ENCODE measurements at regions not wholly inside any gene's neighbourhood (a gene's known extent, or its start where the extent isn't known, plus 50 kb on each side); places are given as distances from the start of the nearest gene placed in this dataset.

- DNase-seq: no peak
Measured at GRCh38 chr1:162964901-162965300, 103.9 kb upstream of the CCDC190 start.

DNA sequence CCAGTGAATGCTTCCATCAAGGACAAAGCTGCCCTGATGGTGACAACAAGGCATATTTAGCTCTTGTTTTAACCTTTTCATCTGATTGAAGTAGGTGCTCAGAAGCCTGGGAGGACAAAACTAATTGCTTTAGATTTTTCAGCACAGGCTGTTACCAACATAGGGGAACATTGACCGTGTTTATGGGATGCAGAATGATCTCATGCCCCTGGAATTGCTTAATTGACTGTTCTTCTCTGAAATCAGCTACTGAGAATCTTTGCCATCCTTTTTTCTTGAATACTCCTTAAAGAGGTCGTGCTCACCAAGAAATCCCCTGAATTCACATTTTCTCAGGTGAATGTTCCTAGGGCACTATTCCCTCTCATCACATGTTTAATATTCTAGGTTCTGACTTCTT is 95.9 kb upstream of the CCDC190 start:
- no peak for DNase-seq

DNA sequence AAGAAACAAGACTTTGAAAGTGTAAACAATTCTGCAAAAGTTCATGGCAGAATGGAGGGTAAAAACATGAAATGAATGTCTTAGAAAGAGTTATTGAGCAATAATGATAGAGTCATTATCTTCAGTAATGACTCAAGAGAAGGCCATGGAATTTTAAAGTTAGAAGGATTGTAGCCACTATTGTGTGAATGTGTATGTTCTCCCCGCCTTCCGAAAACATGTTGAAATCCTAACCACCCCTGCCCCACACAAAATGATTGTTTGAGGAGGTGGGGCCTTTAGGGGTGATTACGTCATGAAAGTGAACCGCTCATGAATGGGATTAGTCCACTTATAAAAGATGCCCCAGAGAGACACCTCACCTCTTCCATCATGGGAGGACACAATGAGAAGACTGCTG is 93.8 kb upstream of the CCDC190 start:
- no peak for DNase-seq

- DNase-seq: no peak
Measured at GRCh38 chr1:162952956-162953355, 92.0 kb upstream of the CCDC190 start.

GRCh38 chr1:162951553-162952315 is 90.8 kb upstream of the CCDC190 start:
- DNase-seq: no peak

GRCh38 chr1:162950187-162950586 is 89.2 kb upstream of the CCDC190 start:
- DNase-seq: no peak

GRCh38 chr1:162946701-162947100 is 85.7 kb upstream of the CCDC190 start:
- DNase-seq: no peak

DNA sequence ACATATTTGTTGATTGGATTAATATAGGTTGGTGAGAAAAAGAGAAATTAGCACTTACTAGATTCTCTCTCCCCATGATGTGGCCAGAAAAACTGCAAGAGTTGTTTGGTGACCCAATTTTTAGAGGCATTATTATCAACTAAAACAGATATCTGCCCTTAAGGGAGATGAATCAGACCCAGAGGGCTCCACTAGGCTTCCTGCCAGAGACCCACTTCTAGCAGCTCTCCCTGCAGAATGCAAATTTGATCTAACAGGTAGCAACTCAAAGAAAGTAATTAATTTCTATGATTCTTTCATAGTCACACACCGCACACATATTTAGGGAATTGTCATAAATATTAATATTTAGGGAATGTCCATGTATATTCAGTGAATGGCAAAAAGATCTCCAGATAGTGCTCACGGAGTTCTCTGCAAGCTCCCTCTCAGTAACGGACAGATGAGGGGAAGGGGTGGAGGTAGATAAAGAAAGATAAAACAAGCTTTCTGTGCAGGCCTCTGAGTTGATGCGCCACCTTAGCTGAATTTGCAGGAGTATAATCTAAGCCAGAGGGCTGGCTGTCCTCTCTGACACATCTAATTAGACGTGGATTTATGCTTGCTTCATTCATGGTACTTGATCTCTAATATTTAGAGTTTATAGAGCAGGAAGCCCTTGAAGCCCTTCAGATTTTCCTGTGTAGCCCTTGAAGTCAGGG is 84.1 kb upstream of the CCDC190 start:
- DNase-seq: no peak

- no peak for DNase-seq
Measured at GRCh38 chr1:162943622-162944021, 82.6 kb upstream of the CCDC190 start.

DNA sequence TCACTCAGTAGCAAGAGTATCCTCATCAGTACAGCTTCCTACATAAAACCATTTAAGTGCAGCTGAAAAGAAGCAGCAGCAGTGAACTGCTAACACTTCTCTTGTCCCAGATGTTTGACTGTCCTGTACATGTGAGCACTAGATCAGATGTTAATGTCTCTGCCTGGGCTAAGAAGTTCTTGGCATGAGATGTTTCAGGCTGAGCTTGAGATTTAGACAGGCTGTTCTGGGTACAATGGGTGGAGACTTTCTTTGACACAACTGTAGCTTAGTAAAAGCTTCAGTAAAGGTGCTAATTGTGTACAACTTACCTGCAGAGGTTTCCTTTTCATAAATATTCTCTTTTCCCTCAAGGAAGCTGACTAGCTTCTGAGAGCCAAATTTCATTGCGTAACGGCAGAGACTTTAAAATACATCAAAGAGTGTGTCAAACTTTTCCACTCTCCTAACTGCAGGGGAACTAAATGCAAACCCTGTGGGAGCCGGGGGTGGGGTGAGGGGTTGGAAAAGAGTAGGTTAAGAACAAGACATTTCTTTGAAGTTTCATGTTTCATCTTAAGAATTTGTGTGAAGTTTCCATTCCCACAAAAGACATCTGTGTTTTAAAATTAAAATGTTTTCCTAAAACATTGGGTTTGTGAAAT is 82.1 kb upstream of the CCDC190 start:
- DNase-seq: no peak

- DNase-seq: no peak
Measured at GRCh38 chr1:162941024-162941423, 80.0 kb upstream of the CCDC190 start.

GRCh38 chr1:162939035-162939434 is 78.1 kb upstream of the CCDC190 start:
- DNase-seq: no peak

DNA sequence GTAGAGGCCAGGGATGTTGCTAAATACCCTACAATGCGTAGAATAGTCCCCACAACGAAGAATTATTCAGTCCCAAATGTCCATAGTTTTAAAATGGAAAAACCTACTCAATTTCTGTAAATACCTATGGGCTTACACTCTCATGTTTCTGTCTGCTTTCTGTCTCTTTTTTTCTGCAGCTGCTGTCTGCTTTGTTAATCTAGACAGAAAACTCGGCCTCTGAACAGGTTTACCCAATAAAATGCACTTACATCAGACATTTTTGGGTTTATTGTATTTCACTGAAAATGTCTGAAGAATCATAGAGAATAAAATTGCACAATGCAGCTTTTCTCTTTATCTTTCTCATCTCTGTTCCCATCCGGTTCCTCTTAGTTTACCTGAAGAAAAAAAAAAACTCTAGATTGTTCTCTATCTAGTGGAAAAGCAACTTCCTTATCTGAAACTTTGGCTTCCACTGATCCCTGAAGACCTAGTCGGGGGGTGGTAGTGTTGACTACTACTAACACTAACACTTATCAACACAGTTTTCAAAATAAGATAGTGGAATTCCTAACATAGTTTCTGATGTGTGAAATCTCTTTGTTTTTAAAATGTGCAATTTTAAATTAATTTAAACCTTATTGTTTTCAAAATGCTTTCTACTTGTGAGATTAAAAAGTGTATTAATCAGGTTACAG is 76.9 kb upstream of the CCDC190 start:
- no peak for DNase-seq

- no peak for DNase-seq
Measured at GRCh38 chr1:162930976-162931560, 70.1 kb upstream of the CCDC190 start.

DNA sequence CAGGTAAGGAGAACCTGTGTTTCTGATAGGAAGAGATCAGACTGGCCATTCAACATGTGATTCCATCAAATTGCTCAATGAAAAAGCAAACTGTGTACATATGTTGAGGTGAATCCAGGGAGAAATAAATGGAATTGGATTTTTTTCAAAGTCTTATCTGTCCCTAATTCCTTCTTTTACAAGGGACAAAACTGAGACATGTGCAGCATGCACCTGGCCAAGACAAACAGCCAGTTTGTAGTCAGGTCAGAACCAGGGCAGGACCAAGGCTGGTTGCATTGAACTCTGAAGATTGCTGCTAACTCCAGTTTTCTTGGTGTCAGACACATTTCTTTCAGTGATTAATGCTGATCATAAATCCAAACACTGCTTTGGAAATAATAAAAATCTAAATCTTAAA is 69.6 kb upstream of the CCDC190 start:
- no peak for DNase-seq

DNA sequence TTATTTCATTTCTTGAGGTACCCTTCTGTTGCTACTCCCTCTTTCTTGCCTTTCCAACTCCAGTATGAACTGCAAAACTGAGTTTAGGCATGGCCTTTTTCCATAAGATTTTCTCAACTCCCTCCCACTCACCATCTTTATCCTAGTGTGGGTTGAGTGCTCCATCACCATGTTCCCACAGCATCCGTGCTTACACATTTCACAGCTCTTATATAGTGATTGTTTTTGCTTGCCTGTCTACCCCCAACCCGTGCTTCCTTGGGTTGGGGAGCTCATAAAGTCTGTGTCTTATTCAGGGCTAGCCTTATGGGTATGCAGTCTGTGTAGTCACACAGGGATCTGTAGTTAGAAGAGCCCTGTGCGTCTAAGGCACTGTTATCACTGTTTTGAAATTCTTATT is 68.2 kb upstream of the CCDC190 start:
- no peak for DNase-seq

DNA sequence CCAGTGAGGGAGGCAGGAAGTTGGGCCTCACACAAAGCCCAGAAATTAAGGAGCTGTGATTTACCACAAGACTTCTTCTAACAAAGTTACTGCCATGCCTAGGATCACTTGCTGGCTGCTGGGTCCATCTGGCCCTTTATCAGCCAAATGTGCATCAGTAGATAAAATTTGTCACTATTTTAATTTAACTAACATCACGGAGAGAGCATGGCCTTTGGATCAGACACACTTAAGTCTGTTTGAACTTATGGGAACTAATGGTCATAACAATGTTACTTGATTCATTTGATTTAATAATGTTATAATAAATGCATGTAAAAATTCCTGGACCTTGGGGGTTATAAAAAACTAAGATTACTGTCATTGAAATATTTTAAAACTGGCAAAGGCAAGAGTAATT is 67.2 kb upstream of the CCDC190 start:
- no peak for DNase-seq

DNA sequence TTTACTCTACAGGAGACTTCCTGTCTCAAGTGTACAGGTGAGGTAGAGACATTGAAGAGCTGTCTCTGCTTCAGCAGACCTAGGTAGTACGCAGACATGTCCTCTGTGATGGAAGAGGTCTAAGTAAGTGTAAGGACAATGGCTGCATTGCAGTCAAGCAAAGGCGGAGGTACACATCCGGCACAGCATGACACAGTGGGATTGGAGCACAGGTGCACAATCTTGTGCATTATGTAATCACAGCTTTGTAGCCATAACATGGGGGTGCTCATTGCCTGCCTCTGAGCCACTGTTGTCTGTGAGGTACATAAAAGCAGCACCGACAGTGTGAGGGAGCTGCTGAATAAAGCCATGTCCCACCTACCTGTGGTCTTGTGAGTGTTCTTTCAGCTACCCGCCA is 66.4 kb upstream of the CCDC190 start:
- no peak for DNase-seq

DNA sequence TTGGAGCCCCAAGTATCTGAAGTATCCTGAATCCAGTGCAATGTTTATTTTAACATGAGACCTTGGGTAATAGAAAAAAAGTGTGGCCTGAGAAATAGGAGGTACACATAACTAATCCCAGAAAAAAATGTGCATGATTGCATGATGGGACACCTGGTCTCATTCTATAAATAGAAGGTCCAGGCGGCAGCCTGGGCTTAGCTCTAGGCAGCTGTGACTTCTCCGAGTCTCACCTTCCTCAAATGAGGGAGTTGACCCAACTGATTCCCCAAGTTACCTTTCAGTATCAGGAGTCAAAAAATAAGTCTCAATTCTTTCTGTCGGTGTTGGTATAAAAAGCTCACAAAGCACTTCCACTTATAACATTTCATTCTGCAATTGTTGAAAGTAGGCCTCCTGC is 65.9 kb upstream of the CCDC190 start:
- no peak for DNase-seq

- no peak for DNase-seq
Measured at GRCh38 chr1:162924179-162924578, 63.2 kb upstream of the CCDC190 start.

GRCh38 chr1:162922201-162922600 is 61.2 kb upstream of the CCDC190 start:
- peak in 1 of 2 donors; percentile 3 for DNase-seq

GRCh38 chr1:162921311-162921710 is 60.3 kb upstream of the CCDC190 start:
- DNase-seq: no peak

DNA sequence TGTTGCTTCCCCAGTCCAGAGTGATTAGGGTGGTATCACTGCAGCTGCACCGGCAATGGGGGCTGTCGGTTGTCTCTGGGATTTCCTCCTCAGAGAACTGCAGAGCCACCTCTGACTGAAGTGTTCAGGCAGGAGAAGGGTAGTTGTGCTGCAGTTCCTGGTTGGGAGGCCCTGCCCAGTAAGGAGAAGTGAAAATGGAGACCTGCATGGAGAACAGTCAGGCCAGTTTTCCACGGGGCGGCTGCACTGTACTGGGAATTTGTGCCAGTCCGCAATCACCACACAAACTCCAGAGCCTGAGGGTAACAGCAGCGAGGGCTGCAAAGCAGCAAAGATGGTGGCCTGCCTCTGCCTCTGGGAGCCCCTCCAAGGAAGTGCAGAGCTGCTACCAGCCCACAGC is 58.1 kb upstream of the CCDC190 start:
- no peak for DNase-seq
